ENCODE measurements at regions not wholly inside any gene's neighbourhood (a gene's known extent, or its start where the extent isn't known, plus 50 kb on each side); places are given as distances from the start of the nearest gene placed in this dataset.

DNA sequence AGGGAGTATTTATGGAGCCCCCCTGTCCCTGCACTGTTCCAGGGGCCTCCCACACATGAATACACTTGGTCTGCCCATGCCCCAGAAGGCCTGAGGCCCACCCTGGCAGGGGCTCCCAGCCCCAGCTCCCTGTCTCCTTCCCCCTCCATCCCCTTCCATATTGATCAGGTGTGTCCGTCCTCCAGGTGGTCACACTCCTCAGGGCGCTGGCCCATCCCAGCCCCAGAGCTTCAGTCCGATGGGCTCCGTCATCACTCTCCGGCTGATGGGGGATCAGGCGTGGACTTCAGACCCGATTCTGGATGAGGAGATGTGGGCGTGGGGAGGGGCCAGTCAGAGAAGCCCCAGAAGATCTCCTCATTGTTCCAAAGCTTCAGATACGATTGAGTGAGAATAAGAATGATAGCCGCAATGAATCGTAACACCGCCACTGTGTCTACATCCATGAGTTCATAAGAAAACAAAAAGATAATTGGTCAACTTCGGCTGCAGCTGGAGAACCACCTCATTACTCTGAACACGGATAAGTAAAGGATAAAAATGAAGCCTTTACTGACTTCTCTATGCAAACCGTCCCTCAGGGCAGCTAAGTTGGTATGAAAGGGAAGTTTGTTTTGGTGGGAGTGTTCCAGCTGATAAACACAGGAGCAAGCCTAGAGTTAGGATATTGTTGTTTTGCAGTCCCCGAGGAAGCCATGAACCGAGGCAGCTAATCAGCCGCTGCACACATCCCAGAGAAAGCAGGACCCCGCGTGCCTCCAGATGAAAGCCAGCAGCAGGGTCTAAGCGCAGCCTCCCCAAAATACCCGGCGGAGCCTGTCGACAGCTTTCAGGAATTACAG, 279.5 kb downstream of the NDUFA10 start:
- TF ChIP-seq CTCF (IDR thresholded peaks at IDR 0.05) (no peak), POLR2A (IDR thresholded peaks at IDR 0.05) (no peak)
